HG03457 (cell line): ENCODE measurements at regions not wholly inside any gene's neighbourhood (a gene's known extent, or its start where the extent isn't known, plus 50 kb on each side); places are given as distances from the start of the nearest gene placed in this dataset.

Experiments
- ATAC-seq: cut with Tn5 transposase; IDR thresholded peaks from one replicate; pipeline ENCODE4 v1.9.1; 2021; ENCODE audit warnings: moderate number of reproducible peaks; ENCODE audit not compliant: unreplicated experiment

DNA sequence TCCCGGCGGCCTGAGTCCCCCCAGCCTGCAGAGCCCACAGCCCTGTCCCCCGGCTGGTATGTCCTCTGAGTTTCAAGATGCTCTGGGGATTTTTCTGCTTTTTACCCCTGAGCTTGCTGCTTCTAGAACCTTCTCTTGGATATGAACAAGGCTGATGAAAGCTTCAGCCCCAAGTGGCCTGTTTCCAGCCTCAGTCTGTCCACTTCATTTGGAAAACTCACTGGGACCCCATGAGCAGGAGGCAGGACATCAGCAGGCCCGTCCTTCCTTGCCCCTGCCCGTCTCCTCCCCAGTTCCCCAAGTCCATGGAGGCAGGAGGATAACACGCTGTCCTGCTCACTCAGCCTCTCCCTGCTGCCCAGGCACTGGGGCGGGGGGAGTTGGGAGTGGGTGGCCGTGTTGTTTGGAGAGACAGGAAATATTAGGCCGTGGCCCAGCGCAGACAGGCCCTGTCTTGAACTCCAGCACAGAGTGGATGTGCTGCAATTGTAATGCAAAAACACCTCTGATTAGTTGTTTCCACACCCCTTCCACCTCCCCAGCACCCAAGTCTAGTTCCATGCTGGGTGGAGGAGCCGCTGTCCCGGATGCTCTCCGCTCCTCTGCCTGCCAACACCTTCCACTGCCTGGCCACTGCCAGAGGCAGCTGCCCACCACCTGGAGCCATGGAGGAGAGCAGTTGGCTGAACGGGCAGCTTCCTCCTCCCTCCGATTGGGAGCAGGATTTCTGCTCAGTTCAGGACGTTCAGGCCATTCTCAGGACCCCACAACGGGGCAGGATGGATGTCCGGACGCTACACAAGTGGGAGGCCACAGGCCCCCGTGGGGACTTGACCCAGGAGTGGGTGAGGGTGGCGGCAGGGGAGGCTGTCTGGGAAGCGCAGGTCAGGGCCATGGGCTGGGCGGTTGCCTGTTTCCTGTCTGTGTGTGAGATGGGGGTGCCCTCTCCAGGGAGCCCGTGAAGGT lies 216.9 kb upstream of the GSE1 start:
- ATAC-seq: no peak

GRCh38 chr16:85396879-85397871 lies 215.9 kb upstream of the GSE1 start:
- no peak for ATAC-seq

- ATAC-seq: no peak
Measured at GRCh38 chr16:85398050-85398451, 215.1 kb upstream of the GSE1 start.

- no peak for ATAC-seq
Measured at GRCh38 chr16:85398688-85399582, 214.2 kb upstream of the GSE1 start.

GRCh38 chr16:85399583-85400284 lies 213.4 kb upstream of the GSE1 start:
- no peak for ATAC-seq

- no peak for ATAC-seq
Measured at GRCh38 chr16:85400305-85401205, 212.6 kb upstream of the GSE1 start.

- ATAC-seq: no peak
Measured at GRCh38 chr16:85401370-85401916, 211.7 kb upstream of the GSE1 start.

DNA sequence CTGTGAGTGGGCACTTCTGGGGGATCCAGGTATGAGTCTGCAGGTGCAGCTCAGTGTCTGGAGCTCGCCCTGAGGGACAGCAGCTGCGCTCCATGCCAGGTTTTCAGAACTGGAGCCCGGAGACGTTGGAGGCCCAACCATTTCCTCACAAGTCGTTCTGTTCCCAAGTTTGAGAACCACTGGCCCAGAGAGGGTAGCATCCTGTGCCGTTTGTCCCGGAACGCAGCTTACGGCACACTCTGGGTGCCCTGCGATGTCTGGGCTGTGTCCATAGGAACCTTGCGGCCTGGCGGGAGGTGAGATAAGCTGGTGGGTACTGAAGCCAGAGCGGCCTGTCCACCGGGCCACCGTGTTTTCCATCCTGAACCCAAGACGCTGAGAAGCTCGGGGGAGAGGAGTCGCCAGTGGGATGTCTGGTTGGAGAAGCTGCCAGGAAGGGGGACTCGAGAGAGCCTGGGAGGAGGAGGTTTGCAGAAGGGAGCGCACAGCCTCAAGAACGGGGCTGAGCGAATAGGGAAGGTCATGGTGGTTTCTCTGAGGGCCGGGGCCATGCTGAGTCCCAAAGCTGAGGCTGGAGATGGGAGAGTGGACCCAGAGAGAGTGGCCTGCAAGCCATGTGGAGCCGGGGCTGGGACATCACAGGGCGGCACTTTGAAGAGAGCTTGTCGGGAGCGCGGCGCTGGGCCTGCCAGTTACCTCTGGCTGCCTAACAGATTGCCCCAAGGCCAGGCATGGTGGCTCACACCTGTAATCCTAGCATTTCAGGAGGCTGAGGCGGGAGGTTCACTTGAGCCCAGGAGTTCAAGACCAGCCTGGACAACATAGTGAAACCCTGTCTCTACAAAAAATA lies 211.0 kb upstream of the GSE1 start:
- no peak for ATAC-seq

DNA sequence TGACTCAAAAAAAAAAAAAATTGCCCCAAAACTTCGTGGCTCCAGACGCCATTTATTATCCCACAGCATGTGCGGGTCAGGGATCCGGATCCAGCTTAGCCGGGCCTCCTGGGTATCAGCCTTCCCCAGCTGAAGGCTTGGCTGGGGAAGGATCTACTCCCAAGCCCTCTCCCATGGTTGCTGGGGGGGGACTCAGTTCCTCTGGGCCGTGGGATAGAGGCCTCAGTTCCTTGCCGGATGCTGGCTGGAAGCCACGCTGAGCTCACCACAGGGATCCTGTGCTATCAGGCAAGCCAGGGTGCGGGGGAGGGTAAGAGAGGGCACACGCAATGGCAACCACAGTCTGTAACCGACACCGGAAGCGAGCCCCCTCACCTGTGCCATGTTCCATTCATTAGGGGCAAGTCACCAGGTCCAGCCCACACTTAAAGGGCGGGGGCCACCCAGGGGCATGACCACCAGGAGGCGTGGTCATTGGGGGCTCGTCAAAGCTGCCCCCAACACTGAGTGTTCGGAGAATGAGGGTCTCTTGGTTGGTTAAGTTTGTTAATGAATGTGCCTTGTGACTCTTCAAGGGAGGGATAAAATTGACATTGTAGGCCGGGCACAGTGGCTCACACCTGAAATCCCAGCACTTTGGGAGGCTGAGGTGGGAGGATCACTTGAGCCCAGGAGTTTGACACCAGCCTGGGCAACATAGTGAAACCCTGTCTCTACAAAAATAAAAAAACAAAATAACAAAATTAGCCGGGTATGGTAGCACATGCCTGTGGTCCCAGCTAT lies 210.0 kb upstream of the GSE1 start:
- no peak for ATAC-seq

- ATAC-seq: no peak
Measured at GRCh38 chr16:85403693-85404092, 209.4 kb upstream of the GSE1 start.

DNA sequence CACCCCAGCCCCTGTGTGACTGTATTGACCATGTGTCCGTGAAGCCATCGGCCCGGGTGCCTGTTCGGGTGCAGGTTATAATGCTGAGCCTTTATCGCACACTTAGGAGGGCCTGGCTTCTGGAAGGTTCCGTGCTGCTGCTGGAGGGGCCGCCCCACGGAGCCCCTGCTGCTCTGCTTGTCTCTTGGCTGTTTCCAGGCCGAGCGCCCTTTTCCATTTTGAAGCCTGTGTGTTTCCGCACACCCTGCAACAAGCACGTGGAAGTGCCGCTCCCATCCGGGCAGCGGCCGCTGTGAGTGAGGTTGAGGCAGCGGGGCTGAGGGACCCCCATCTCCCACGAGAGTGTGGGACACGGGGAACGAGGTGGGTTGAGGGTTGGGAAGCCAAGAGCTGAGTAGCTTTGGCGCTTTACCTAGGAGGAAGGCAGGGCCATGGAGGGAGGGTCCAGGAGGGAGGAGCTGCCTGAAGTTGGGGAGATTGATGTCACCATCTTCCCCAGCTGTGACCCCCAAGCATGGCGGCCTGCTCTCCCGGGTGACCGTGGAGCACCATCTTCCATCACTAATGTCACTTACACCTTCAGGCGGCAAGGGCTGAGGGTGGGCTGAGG lies 200.1 kb upstream of the GSE1 start:
- ATAC-seq: no peak

DNA sequence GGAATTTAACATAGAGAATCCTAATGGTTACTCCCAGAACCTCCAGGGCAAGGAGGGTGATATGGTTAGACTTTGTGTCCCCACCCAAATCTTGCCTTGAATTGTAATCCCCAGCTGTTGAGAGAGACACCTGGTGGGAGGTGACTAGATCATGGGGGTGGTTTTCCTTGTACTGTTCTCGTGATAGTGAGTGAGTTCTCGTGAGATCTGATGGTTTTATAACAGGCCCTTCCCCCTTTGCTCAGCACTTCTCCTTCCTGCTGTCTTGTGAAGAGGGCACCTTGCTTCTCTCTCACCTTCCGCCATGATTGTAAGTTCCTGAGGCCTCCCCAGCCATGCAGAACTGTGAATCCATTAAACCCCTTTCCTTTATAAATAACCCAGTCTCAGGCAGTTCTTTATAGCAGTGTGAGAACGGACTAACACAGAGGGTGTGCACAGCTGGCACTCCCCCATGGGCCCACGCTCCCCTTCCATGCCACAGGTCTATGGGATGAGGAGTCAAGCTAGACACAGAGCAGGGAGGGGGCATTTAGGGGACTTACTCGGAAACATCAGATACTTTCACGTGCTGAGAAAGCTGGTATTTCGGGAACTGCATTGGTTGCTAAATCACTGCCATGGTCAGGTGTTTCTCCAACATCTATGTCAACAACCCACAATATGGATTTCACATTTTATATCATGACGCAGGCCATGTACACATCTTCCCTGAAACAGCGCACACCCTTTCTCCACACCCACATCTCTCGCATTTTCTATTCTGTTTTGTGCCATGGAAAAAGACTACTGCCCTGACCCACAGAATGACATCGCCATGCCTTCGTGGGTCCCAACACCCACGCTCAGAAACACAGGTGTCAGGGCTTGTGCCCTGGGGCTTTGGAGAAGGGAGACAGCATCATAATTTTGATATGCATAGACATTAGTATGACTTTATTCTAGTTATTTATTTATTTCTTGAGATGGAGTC lies 199.1 kb upstream of the GSE1 start:
- ATAC-seq: no peak

DNA sequence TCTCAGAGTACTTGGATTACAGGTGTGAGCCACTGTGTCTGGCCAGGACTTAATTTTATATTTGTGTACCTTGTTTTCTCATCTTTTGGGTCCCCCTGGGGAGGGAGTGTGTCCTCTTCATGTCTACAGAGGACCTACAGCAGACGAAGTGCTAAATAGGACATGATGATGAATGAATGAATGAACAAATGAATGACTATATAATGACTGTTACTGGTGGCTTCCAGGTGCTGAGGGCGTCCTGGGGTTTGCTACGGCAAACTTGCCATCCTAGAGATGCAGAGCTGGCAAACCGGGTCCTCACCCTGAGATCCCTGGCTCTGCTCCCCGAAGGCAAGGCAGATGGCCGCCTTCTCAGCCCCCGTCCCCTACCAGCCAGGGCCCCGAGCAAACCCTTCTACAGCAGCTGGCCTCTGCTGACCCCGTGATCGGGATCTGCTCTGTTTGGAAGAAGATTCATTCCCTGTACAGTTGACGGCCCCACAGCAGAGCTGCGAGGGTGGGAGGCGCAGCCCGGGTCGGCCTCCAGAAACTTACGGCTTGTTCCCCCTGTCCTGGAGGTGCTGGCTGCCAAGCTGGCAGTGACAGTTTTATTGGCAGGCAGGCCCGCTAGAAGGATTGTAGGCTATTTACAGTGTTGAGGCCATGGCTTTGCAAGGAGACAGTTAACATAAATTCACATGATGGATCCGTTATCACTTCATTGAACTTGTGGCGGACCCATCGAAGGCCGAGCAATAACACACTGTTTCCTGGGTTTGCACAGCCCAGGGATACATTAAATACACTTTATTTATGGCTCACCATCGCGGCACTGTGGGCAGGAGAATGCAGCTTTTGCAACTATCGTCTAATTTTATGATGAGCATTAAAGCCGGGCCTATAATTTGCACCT lies 197.7 kb upstream of the GSE1 start:
- no peak for ATAC-seq
